Lower leg skin (tissue), 4 donors: ENCODE measurements at regions not wholly inside any gene's neighbourhood (a gene's known extent, or its start where the extent isn't known, plus 50 kb on each side); places are given as distances from the start of the nearest gene placed in this dataset.

Source experiments
- DNase-seq, 2 donors: peaks; one replicate each; pipeline ENCODE4 v3.0.0-alpha.2; 2019; ENCODE audit warnings: low spot score in 2 of 2
- H3K4me3 ChIP-seq: fragments of 200-600 bp; sonication (generic); 2 replicates; pipeline ENCODE4 v1.5.1; 2017; ENCODE audit warnings: mild to moderate bottlenecking, low read depth; ENCODE audit not compliant: poor library complexity, severe bottlenecking
- CTCF ChIP-seq, 3 donors: fragments of 450-650 bp; IDR thresholded peaks; one replicate each; pipeline ENCODE4 v1.5.1; 2016; ENCODE audit warnings: antibody characterized with exemption in 3 of 3, mild to moderate bottlenecking in 3 of 3, moderate library complexity in 2 of 3
- POLR2A ChIP-seq, 2 donors: fragments of 450-650 bp; IDR thresholded peaks; one replicate each; pipeline ENCODE4 v1.6.1; 2016 to 2017; ENCODE audit warnings: antibody characterized with exemption in 2 of 2, mild to moderate bottlenecking in 1 of 2, moderate library complexity in 1 of 2
- WGBS, 2 donors: methylation state at CpG; one replicate each; pipeline ENCODE4 v1.1.5; 2018; 5-methylcytosine and 5-hydroxymethylcytosine counted together
- intact Hi-C: fragments of 100-400 bp; cut with DNase I; formaldehyde crosslinking; loops from one replicate; pipeline ENCODE4 v1.15.0; 2023; ENCODE audit warnings: low total_unique reads

GRCh38 chr12:58285551-58285950, 344.2 kb downstream of the ATP23 start:
- DNase-seq = no peak
- TF ChIP-seq CTCF (IDR thresholded peaks at IDR 0.05) (no peak), POLR2A (IDR thresholded peaks at IDR 0.05) (no peak)
- 52 to 53% methylated on average over 5 of the region's 5 CpGs for WGBS, 2 donors
- no peak overlapping the region for H3K4me3 ChIP-seq
- intact Hi-C loops = no loop called here

- intact Hi-C loops = no loop called here
- DNase-seq = no peak
- TF ChIP-seq CTCF (IDR thresholded peaks at IDR 0.05) (no peak), POLR2A (IDR thresholded peaks at IDR 0.05) (no peak)
- no peak overlapping the region for H3K4me3 ChIP-seq
Measured at GRCh38 chr12:58286353-58286752, 345.0 kb downstream of the ATP23 start.

GRCh38 chr12:58288190-58288589, 346.8 kb downstream of the ATP23 start:
- DNase-seq = no peak
- 28 to 58% methylated on average over 6 of the region's 6 CpGs for WGBS, 2 donors
- no peak overlapping the region for H3K4me3 ChIP-seq
- TF ChIP-seq CTCF (IDR thresholded peaks at IDR 0.05) = no peak
- no peak for TF ChIP-seq POLR2A (IDR thresholded peaks at IDR 0.05)
- intact Hi-C loops = no loop called here

GRCh38 chr12:58291106-58291505, 349.7 kb downstream of the ATP23 start:
- 62 to 67% methylated on average over 1 of the region's 1 CpG for WGBS, 2 donors
- intact Hi-C loops = no loop called here
- no peak for DNase-seq
- no peak overlapping the region for H3K4me3 ChIP-seq
- TF ChIP-seq CTCF (IDR thresholded peaks at IDR 0.05) = no peak
- no peak for TF ChIP-seq POLR2A (IDR thresholded peaks at IDR 0.05)

GRCh38 chr12:58293308-58293982, 352.1 kb downstream of the ATP23 start:
- TF ChIP-seq POLR2A (IDR thresholded peaks at IDR 0.05) = no peak
- DNase-seq = no peak
- 89 to 96% methylated on average over 2 of the region's 2 CpGs for WGBS, 2 donors
- H3K4me3 ChIP-seq = no peak overlapping the region
- intact Hi-C loops = no loop called here

- WGBS, 2 donors = 78 to 87% methylated on average over 1 of the region's 1 CpG
- no peak overlapping the region for H3K4me3 ChIP-seq
- DNase-seq = no peak
- no peak for TF ChIP-seq POLR2A (IDR thresholded peaks at IDR 0.05)
- no peak for TF ChIP-seq CTCF (IDR thresholded peaks at IDR 0.05)
- intact Hi-C loops = no loop called here
Measured at GRCh38 chr12:58295268-58295667, 353.9 kb downstream of the ATP23 start.
